Choroid plexus epithelial cell (primary cell): ENCODE measurements at regions not wholly inside any gene's neighbourhood (a gene's known extent, or its start where the extent isn't known, plus 50 kb on each side); places are given as distances from the start of the nearest gene placed in this dataset.

Experiments
- DNase-seq: peaks from one replicate; pipeline ENCODE4 v3.0.0-alpha.2; 2010; ENCODE audit warnings: low read depth
- H3K4me3 ChIP-seq: 2 replicates; pipeline ENCODE4 v1.5.1; 2011; ENCODE audit warnings: low read depth, mild to moderate bottlenecking, control low read depth, low read length, moderate library complexity
- CTCF ChIP-seq: conservative IDR thresholded peaks from 2 replicates; pipeline ENCODE4 v1.5.1; 2011; ENCODE audit warnings: low read depth, mild to moderate bottlenecking, control low read depth, inconsistent platforms, low read length, moderate library complexity

DNA sequence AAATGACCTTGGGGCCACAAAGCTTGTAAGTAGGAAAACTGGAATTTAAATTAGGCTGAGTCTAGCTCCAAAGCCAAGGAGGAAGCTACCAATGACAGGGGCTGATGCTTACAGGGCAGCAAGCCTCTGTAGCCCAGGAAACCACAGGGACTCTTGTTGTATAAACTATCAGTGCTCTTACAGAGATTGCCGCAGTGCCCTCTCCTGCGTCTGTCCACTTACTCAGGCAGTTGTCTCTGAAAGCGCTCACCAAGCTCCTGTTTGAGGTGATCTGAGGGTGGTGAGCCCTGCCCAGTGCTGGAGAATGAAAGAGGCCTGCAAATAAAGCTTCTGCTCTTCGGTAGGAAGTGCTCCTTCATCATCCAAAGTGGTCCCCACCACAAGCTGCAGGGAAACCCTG lies 498.8 kb downstream of the ARHGEF28 start:
- DNase-seq, result peak; percentile 61
- H3K4me3 ChIP-seq, result no peak overlapping the region
- TF ChIP-seq CTCF, result no peak

DNA sequence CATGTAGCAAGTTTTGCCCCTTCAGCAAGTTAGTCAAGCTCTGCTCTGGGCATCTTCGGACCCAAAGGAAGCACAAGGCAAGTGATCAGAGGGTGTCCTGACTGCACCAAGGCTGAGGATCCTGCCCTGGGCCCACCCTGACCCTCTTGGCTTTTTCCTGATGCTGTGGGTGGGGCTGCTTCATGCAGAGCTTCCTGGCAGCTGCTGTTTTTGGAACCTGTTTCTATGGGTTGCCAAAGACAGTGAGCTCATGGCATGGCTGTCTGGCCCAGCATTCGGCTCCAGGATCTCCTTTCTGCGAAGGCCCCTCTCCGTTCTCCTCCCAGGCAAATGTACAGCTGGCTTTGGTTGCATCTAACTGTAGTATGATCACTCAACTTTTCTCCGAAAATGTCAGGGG lies 497.9 kb downstream of the ARHGEF28 start:
- H3K4me3 ChIP-seq, result no peak overlapping the region
- no peak for TF ChIP-seq CTCF
- DNase-seq, result no peak

DNA sequence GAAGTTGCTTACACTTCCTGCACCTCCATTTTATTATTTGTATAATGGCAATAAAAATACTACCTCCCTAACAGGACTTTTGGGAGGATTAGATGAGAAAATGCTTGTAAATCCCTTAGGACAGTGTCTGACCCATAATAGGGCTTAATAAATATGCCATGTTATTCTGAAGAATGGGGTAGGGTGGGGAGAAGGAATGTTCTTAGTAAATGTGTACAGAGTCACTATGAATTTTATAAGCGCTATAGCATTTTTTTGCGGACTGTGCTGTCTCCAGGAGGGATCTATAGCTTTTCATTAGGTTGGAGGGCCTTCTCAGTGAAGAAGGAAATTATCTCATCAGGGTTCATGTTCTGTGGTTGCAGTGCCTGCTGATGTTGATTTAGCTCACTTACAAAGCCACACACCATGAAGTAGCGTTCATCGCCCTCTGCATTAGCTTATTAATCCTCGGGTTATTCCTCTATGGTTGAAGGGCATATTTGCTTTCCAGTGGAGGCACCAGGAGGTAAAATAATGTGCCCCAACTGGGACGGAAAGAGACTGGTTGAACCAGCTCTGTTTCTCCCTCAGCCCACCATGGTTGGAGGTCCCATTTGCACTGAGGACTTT lies 497.1 kb downstream of the ARHGEF28 start:
- DNase-seq, result peak; percentile 35
- no peak overlapping the region for H3K4me3 ChIP-seq
- TF ChIP-seq CTCF, result no peak

DNA sequence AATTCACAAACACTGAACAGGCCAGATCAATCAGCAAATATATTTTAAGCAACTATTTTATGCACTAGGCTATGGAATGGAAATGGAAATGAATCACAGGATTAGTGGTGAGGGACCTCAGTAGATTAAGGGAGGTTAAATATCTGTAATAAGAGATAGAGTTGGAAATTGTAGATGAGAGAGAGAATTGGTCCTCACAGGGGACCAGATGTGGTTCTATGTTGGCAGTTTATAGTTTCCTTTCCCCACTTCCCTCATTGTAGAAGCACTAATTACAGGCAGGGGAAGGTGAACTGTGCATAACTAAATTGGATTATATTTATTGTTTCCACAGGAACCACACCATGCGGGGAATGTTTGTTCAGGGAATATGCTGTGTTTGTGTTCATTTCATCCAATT lies 496.2 kb downstream of the ARHGEF28 start:
- no peak for TF ChIP-seq CTCF
- no peak for DNase-seq
- no peak overlapping the region for H3K4me3 ChIP-seq

DNA sequence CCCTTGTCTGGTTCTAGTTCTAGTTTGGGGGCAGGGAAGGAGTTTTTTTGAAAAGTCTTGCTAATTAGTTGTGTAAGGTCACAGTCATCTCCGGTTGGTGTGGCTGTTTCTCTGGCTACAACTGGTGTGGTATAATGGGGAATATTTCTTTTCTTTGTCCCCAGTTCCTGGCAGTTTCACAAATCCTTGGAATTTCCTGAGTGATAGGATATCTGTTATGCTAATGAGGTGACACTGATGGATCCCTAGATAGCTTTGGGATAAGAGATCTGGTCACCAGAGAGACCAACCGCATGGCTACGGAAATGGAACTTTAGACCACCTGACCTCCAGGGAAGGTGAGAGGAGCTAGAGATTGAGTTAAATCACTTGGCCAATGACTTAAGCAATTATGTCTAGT lies 494.6 kb downstream of the ARHGEF28 start:
- DNase-seq, result no peak
- TF ChIP-seq CTCF, result no peak
- H3K4me3 ChIP-seq, result no peak overlapping the region

DNA sequence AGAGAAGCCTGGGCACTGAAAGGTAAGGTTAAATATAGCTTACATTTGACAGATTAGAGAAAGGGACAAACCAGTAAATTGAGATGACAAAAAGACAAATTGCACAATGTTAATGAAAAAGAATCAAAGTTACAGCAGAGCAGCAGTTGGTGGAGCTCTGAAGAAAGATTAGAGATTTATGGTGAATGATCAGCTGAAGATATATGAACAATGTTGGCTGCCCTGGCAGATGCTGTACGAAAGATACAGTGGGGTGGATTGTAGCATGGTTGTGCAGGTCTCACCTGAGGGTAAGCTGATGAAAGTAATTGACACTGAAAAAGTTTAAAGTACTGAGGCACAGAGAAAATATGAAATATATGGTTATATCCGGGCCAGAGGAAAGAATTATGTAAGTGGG lies 492.1 kb downstream of the ARHGEF28 start:
- H3K4me3 ChIP-seq, result no peak overlapping the region
- no peak for TF ChIP-seq CTCF
- DNase-seq, result no peak

- H3K4me3 ChIP-seq, result no peak overlapping the region
These were observed 491.0 kb downstream of the ARHGEF28 start for GRCh38 chr5:74116984-74117383.

More at GRCh38 chr5:74116984-74117383, 491.0 kb downstream of the ARHGEF28 start:
- DNase-seq, result no peak
- TF ChIP-seq CTCF, result no peak
